SK-N-SH (cell line): ENCODE measurements at regions not wholly inside any gene's neighbourhood (a gene's known extent, or its start where the extent isn't known, plus 50 kb on each side); places are given as distances from the start of the nearest gene placed in this dataset.

Source experiments
- CTCF ChIA-PET: fragments of 300-600, 350-600 bp; formaldehyde crosslinking; extraction: SDS; loops from one replicate; lab custom pipeline; 2021; lab: Yijun Ruan, JAX
- POLR2A ChIA-PET: fragments of 350-600 bp; sonication (Branson Sonifier 250); formaldehyde crosslinking; extraction: SDS; loops from one replicate; lab custom pipeline; 2020; ENCODE audit warnings: antibody characterized with exemption, inconsistent platforms; lab: Yijun Ruan, JAX
- DNase-seq: peaks from one replicate; pipeline ENCODE4 v3.0.0; 2012
- H2AFZ ChIP-seq: fragments of 200-600 bp; sonication (generic); 2 replicates; pipeline ENCODE4 v1.8.1; 2016; ENCODE audit warnings: antibody characterized with exemption, mild to moderate bottlenecking, low read depth
- H3F3A ChIP-seq: fragments of 200-600 bp; sonication (generic); replicated peaks from 2 replicates; pipeline ENCODE3; 2016; ENCODE audit warnings: antibody characterized with exemption, mild to moderate bottlenecking; ENCODE audit not compliant: insufficient read depth
- H3K27ac ChIP-seq, 2 experiments: fragments of 200-500 bp in 1 of 2; fragments of 200-600 bp in 1 of 2; sonication (Bioruptor generic) in 1 of 2; sonication (generic), shearing (Covaris generic) in 1 of 2; 2 replicates each; pipeline versions ENCODE4 v1.5.1 to v1.6.1; 2014 to 2016; ENCODE audit warnings: low read depth in 2 of 2, inconsistent platforms in 1 of 2, low read length in 1 of 2, mild to moderate bottlenecking in 1 of 2, mixed read lengths in 1 of 2
- H3K27me3 ChIP-seq: fragments of 200-600 bp; sonication (generic), shearing (Covaris generic); 2 replicates; pipeline ENCODE4 v1.6.1; 2016; ENCODE audit warnings: mixed run types; ENCODE audit not compliant: insufficient read depth
- H3K36me3 ChIP-seq, 2 experiments: fragments of 200-500 bp in 1 of 2; fragments of 200-600 bp in 1 of 2; sonication (Bioruptor generic) in 1 of 2; sonication (generic) in 1 of 2; replicated peaks in 1 of 2; 2 replicates each; pipeline versions ENCODE3 to v1.5.1; 2014 to 2016; ENCODE audit warnings: low read length in 1 of 2, mild to moderate bottlenecking in 1 of 2; ENCODE audit not compliant: insufficient read depth in 2 of 2, control insufficient read depth in 1 of 2
- H3K4me1 ChIP-seq, 2 experiments: fragments of 200-500 bp in 1 of 2; fragments of 200-600 bp in 1 of 2; sonication (Bioruptor generic) in 1 of 2; sonication (generic), shearing (Covaris generic) in 1 of 2; 2 replicates each; pipeline versions ENCODE4 v1.5.1 to v1.6.1; 2014 to 2016; ENCODE audit warnings: low read depth in 1 of 2, low read length in 1 of 2, mixed run types in 1 of 2; ENCODE audit not compliant: insufficient read depth in 2 of 2, control insufficient read depth in 1 of 2
- H3K4me2 ChIP-seq: fragments of 200-600 bp; sonication (generic), shearing (Covaris generic); 2 replicates; pipeline ENCODE4 v1.6.1; 2017; ENCODE audit warnings: mixed run types
- H3K4me3 ChIP-seq, 2 experiments: fragments of 200-500 bp in 1 of 2; fragments of 200-600 bp in 1 of 2; sonication (Bioruptor generic) in 1 of 2; sonication (generic), shearing (Covaris generic) in 1 of 2; 2 replicates each; pipeline versions ENCODE4 v1.5.1 to v1.8.1; 2014 to 2016; ENCODE audit warnings: low read depth in 2 of 2, inconsistent platforms in 1 of 2, low read length in 1 of 2, mild to moderate bottlenecking in 1 of 2, mixed read lengths in 1 of 2, moderate library complexity in 1 of 2
- H3K79me2 ChIP-seq: fragments of 200-600 bp; sonication (generic); 2 replicates; pipeline ENCODE4 v1.8.1; 2017; ENCODE audit warnings: mild to moderate bottlenecking; ENCODE audit not compliant: insufficient read depth
- H3K9ac ChIP-seq: fragments of 200-600 bp; sonication (generic); 2 replicates; pipeline ENCODE4 v1.6.1; 2017; ENCODE audit warnings: mixed run types
- H3K9me2 ChIP-seq: fragments of 200-600 bp; sonication (generic); 2 replicates; pipeline ENCODE4 v1.6.1; 2017; ENCODE audit warnings: mixed run types
- H3K9me3 ChIP-seq: fragments of 200-600 bp; sonication (generic); 2 replicates; pipeline ENCODE4 v1.6.1; 2017; ENCODE audit warnings: mixed run types, mild to moderate bottlenecking, moderate library complexity
- H4K20me1 ChIP-seq: fragments of 200-600 bp; sonication (generic); 2 replicates; pipeline ENCODE4 v1.6.1; 2017; ENCODE audit warnings: mild to moderate bottlenecking, mixed run types; ENCODE audit not compliant: insufficient read depth
- ELF1 ChIP-seq: IDR thresholded peaks from 2 replicates; pipeline ENCODE4 v1.4.0; 2012
- IRF3 ChIP-seq: fragments of 150-350 bp; IDR thresholded peaks from 2 replicates; pipeline ENCODE4 v1.6.1; 2016; ENCODE audit warnings: mild to moderate bottlenecking, low read depth, low read length
- POLR2AphosphoS5 ChIP-seq: IDR thresholded peaks from 2 replicates; pipeline ENCODE4 v1.6.1; 2012; ENCODE audit warnings: low read depth, low read length
- RFX5 ChIP-seq: IDR thresholded peaks from 2 replicates; pipeline ENCODE4 v1.6.1; 2012; ENCODE audit warnings: mild to moderate bottlenecking, improper control_type of control experiment, low read length
- RXRA ChIP-seq: IDR thresholded peaks from 2 replicates; pipeline ENCODE4 v1.4.0; 2012; ENCODE audit warnings: low read depth, mild to moderate bottlenecking, borderline replicate concordance
- SMC3 ChIP-seq: IDR thresholded peaks from 2 replicates; pipeline ENCODE4 v1.6.1; 2012; ENCODE audit warnings: low read depth, low read length, improper control_type of control experiment
- WGBS: methylation state at CpG from one replicate; pipeline ENCODE4 v1.1.6; 2017; ENCODE audit warnings: low lambda C conversion rate; 5-methylcytosine and 5-hydroxymethylcytosine counted together
- TF ChIP-seq, protein P1 (sequence below): IDR thresholded peaks from 2 replicates; pipeline ENCODE4; 2012

DNA sequence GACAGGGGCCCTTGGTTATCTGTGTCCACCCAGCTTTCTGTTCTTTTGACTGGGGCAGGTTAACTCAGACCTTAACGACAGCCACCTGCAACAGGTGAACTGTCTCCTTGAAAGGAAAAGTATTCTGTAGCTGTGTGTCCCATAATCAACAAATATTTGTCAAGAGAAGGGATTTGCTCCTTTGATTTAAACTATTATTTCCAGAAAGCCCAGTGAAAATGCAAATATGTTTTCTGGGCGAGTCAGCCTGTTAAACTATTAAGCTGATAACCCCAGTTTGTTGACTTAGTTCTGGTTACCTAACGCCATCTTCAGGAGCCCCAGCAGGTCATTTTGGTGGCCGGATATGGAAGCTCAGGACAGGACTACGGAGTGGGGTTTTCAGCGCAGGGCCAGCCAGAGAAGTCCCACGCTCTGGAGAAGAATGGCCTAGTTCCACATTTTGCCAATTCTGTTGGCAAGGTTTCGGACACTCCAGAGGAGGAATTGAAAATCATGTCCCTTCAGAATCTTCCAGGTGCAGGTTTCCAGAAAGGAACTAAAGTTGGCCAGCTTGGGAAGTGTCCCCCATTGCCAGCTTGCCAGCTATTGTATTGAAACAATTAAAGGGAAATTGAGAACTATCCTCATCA is 54.5 kb downstream of the ADRA2A start:
- no peaks in the 10 kb centered on the region for H3K79me2 ChIP-seq
- no peaks in the 10 kb centered on the region for H4K20me1 ChIP-seq
- ChIA-PET CTCF (interaction anchor here (0.6 to 2.3 kb wide), 4 partner anchors 55 to 377 kb away, joined by 3 to 10 read pairs (median 3); partner anchors contain the start of gene ADRA2A), POLR2A (no interaction called here)
- H2AFZ ChIP-seq = no peak overlapping the region
- no peaks in the 10 kb centered on the region for H3K9me3 ChIP-seq
- 41% methylated on average over 8 of the region's 8 CpGs for WGBS
- no peaks in the 10 kb centered on the region for H3K36me3 ChIP-seq
- no peak overlapping the region for H3K4me3 ChIP-seq
- H3K9ac ChIP-seq = no peak overlapping the region
- H3K27me3 ChIP-seq = no peaks in the 10 kb centered on the region
- H3F3A ChIP-seq = no peaks in the 10 kb centered on the region
- TF ChIP-seq RFX5 = no peak
- TF ChIP-seq POLR2AphosphoS5 = no peak
- no peak for TF ChIP-seq ELF1
- H3K27ac ChIP-seq = no peak overlapping the region
- H3K4me2 ChIP-seq = no peak overlapping the region
- no peak for DNase-seq
- peaks cover 0 to 12% of the 10 kb centered on the region in 2 experiments; a peak in 1 of 4 replicates for H3K4me1 ChIP-seq
- no peaks in the 10 kb centered on the region for H3K9me2 ChIP-seq

- 32% methylated on average over 6 of the region's 6 CpGs for WGBS
- Histone ChIP-seq H3K4me2 (no peak overlapping the region), H4K20me1 (no peaks in the 10 kb centered on the region), H3K79me2 (no peaks in the 10 kb centered on the region), H3K36me3 (no peaks in the 10 kb centered on the region), H3K27ac (no peak overlapping the region), H3F3A (no peaks in the 10 kb centered on the region), H2AFZ (no peak overlapping the region), H3K9me3 (no peaks in the 10 kb centered on the region), H3K9ac (no peak overlapping the region), H3K9me2 (no peaks in the 10 kb centered on the region), H3K4me3 (no peak overlapping the region), H3K27me3 (no peaks in the 10 kb centered on the region), H3K4me1 (peaks cover 0 to 12% of the 10 kb centered on the region in 2 experiments; a peak in 1 of 4 replicates)
- ChIA-PET CTCF (no interaction called here), POLR2A (no interaction called here)
- TF ChIP-seq, protein P1, sequence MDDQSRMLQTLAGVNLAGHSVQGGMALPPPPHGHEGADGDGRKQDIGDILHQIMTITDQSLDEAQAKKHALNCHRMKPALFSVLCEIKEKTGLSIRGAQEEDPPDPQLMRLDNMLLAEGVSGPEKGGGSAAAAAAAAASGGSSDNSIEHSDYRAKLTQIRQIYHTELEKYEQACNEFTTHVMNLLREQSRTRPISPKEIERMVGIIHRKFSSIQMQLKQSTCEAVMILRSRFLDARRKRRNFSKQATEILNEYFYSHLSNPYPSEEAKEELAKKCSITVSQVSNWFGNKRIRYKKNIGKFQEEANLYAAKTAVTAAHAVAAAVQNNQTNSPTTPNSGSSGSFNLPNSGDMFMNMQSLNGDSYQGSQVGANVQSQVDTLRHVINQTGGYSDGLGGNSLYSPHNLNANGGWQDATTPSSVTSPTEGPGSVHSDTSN = no peak
- DNase-seq = no peak
These were observed 60.2 kb downstream of the ADRA2A start for GRCh38 chr10:111137007-111137406.

DNA sequence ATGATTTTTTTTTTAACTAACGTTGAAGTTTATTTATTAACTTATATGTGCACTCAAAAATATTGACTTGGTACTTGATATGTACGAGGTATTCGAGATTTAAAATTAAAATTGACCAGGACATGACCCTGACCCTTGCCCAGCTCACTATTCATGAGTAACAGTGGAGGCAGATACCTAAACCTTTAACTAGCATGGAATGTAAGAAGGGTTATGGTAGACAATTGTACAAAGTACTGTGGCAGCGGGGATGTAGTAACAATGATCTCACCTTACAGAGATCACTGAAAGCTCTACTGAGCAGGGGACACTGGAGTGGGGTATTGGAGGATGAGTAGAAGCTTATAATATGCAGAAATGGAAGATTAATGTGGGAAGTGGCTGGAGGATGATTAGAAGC is 60.8 kb downstream of the ADRA2A start:
- Histone ChIP-seq H3K4me1 (peaks cover 0 to 13% of the 10 kb centered on the region in 2 experiments; a peak in 1 of 4 replicates), H3K4me2 (no peak overlapping the region), H3K4me3 (no peak overlapping the region), H3K27ac (no peak overlapping the region), H3K9ac (no peak overlapping the region), H3K79me2 (no peaks in the 10 kb centered on the region), H3F3A (no peaks in the 10 kb centered on the region), H3K9me3 (no peaks in the 10 kb centered on the region), H4K20me1 (no peaks in the 10 kb centered on the region), H2AFZ (no peak overlapping the region), H3K9me2 (no peaks in the 10 kb centered on the region), H3K36me3 (no peaks in the 10 kb centered on the region), H3K27me3 (no peaks in the 10 kb centered on the region)
- WGBS = 10% methylated on average over 4 of the region's 4 CpGs
- CTCF ChIA-PET = interaction anchor here (0.9 to 1.2 kb wide), 2 partner anchors 11 to 61 kb away, joined by 3 read pairs; partner anchors contain the start of gene ADRA2A
- POLR2A ChIA-PET = no interaction called here
- DNase-seq = no peak
- TF ChIP-seq RXRA (no peak), ELF1 (no peak), IRF3 (no peak), SMC3 (no peak)
